ENCODE measurements at regions not wholly inside any gene's neighbourhood (a gene's known extent, or its start where the extent isn't known, plus 50 kb on each side); places are given as distances from the start of the nearest gene placed in this dataset.

DNA sequence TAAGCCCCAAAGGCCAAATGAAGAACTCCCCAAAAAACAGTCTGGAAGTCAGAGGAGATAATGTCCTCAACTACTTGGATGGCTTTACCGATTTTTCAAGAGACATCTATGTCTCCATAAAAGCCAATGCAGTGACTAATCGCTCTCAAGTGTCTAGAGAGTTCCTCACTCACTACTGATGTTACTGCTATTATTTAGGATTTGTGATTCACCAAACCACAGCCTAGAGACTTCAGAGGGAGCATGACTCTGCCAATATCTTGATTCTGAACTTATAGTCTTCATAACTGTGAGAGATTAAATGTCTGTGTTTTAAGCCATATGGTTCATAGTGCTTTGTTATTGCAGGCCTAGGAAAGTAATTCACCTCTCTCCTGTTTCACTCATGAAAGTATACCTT is 160.2 kb downstream of the IPMK start:
- H3K27ac ChIP-seq (ENCODE audit: low read depth, low read length): no peak overlapping the region
- CTCF ChIA-PET: no interaction called here
- peaks cover 8% of the 10 kb centered on the region; the same call in 1 of the 2 replicates for H3K9me3 ChIP-seq (ENCODE audit: control insufficient read depth, insufficient read depth, low read length)
- TF ChIP-seq, protein P1, sequence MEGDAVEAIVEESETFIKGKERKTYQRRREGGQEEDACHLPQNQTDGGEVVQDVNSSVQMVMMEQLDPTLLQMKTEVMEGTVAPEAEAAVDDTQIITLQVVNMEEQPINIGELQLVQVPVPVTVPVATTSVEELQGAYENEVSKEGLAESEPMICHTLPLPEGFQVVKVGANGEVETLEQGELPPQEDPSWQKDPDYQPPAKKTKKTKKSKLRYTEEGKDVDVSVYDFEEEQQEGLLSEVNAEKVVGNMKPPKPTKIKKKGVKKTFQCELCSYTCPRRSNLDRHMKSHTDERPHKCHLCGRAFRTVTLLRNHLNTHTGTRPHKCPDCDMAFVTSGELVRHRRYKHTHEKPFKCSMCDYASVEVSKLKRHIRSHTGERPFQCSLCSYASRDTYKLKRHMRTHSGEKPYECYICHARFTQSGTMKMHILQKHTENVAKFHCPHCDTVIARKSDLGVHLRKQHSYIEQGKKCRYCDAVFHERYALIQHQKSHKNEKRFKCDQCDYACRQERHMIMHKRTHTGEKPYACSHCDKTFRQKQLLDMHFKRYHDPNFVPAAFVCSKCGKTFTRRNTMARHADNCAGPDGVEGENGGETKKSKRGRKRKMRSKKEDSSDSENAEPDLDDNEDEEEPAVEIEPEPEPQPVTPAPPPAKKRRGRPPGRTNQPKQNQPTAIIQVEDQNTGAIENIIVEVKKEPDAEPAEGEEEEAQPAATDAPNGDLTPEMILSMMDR (IDR thresholded peaks at IDR 0.05; ENCODE audit: low read depth, low read length): no peak
- POLR2A ChIA-PET: no interaction called here
- no peak overlapping the region for H3K4me3 ChIP-seq (ENCODE audit: low read depth, low read length)
- H3K27me3 ChIP-seq (ENCODE audit: control insufficient read depth, insufficient read depth, low read length): no peaks in the 10 kb centered on the region
- DNase-seq (ENCODE audit: low read depth, low spot score): no peak

DNA sequence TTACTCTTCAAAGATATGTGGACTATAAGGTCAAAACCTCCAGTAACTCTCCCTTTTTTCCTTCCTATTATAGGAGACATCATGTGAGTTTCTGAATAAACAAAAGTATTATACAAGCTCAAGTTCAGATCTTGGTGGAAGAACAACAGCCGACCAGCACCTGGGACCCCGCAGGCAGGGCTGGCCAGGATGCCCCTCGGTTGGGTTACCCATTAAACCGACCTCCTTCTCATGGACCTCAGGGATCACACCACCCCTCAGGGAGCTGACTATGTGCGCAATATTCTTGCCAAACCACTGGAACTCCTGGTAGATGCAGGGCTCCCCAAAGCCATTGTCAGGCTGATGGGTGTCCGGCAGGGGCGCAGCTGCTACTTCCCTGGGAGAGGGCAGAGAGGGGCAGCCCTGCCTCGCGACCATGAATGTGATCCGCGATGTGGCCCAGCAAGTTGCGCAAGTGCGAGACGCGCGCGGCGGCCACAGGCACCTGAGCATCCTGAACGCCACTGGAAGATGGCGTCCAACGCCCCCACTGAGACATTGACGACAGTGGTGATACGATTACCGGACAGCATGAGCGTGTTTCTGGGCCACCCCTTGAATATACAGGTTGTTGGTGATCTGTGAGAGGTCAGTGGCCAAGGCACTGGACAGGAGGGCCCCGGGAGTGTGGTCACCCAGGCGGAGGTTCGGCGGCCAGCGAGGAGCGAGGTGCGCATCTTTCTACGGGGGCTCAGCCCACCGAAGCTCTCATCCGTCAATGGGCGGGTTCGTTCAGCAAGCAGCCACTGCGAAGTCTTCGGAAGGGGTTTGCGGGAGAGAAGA is 161.3 kb downstream of the IPMK start:
- ChIA-PET CTCF (no interaction called here), POLR2A (no interaction called here)
- Histone ChIP-seq H3K4me3 (ENCODE audit: low read depth, low read length) (no peak overlapping the region), H3K9me3 (ENCODE audit: control insufficient read depth, insufficient read depth, low read length) (peaks cover 8% of the 10 kb centered on the region; the same call in 1 of the 2 replicates), H3K27ac (ENCODE audit: low read depth, low read length) (no peak overlapping the region), H3K27me3 (ENCODE audit: control insufficient read depth, insufficient read depth, low read length) (no peaks in the 10 kb centered on the region)
- DNase-seq (ENCODE audit: low read depth, low spot score): no peak
- TF ChIP-seq, protein P1 (IDR thresholded peaks at IDR 0.05; ENCODE audit: low read depth, low read length): no peak

DNA sequence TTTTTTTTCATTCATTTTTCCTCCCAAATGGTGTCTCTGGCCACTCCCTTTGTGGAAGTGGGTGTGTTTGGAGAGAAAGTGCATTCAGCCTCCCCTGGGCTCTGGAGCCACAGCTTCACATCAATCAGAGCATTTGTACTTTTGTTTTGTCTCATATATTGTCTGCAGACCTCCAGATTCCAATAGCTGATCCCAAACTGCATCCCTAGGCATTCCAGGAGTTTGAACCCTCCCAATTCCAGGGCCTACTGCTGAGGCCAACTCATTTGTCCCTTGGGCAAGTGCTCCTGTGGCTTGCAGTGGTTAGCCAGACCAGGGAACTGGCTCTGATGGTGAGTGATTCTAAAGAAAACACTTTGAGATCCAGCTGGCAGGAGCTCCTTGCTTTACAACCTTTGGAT is 163.3 kb downstream of the IPMK start:
- no peak for DNase-seq (ENCODE audit: low read depth, low spot score)
- peaks cover 8% of the 10 kb centered on the region; the same call in 1 of the 2 replicates for H3K9me3 ChIP-seq (ENCODE audit: control insufficient read depth, insufficient read depth, low read length)
- TF ChIP-seq, protein P1 (IDR thresholded peaks at IDR 0.05; ENCODE audit: low read depth, low read length): no peak
- H3K4me3 ChIP-seq (ENCODE audit: low read depth, low read length): no peak overlapping the region
- no peaks in the 10 kb centered on the region for H3K27me3 ChIP-seq (ENCODE audit: control insufficient read depth, insufficient read depth, low read length)
- CTCF ChIA-PET: no interaction called here
- POLR2A ChIA-PET: no interaction called here
- no peak overlapping the region for H3K27ac ChIP-seq (ENCODE audit: low read depth, low read length)

DNA sequence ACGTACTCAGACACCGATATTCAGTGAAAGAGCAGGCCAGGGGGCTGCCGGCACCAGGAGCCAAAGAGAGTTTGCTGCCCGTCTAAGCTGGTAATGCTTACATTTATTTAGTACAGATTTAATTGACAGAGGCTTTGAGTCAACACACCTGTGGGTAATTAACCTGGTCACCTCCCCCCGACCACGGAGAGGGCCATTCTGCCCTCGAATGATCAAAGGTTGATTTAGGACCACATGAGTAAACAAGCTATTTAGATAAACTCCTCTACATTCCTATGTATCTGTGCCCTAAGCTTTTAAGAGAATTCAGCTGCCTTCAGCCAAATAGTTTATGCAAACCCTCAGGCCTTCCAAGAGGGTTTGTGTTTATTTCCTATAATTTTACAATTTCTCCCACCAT is 164.8 kb downstream of the IPMK start:
- DNase-seq (ENCODE audit: low read depth, low spot score): no peak
- H3K9me3 ChIP-seq (ENCODE audit: control insufficient read depth, insufficient read depth, low read length): peaks cover 8% of the 10 kb centered on the region; the same call in 1 of the 2 replicates
- no peak overlapping the region for H3K4me3 ChIP-seq (ENCODE audit: low read depth, low read length)
- CTCF ChIA-PET: no interaction called here
- TF ChIP-seq, protein P1 (IDR thresholded peaks at IDR 0.05; ENCODE audit: low read depth, low read length): no peak
- H3K27me3 ChIP-seq (ENCODE audit: control insufficient read depth, insufficient read depth, low read length): no peaks in the 10 kb centered on the region
- H3K27ac ChIP-seq (ENCODE audit: low read depth, low read length): no peak overlapping the region
- POLR2A ChIA-PET: no interaction called here

DNA sequence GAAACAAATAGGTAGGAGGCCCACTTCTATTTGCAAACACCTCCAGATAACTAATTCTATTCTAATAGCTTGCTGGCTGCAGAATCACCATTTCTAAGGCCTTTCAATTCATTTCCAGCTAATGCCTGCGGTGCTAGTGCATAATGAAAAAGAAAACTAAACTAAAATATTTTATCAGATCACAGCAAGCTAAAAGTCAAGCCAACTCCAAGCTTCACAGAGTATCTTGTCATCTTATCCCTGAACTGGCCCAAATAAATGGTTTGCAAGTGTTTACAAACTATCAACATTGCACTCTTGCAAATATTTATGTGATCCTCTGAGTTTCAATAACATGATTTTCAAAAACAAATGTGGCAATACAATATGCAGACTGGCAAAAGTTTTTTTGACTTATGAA is 166.0 kb downstream of the IPMK start:
- POLR2A ChIA-PET: no interaction called here
- TF ChIP-seq, protein P1 (IDR thresholded peaks at IDR 0.05; ENCODE audit: low read depth, low read length): no peak
- no peak overlapping the region for H3K4me3 ChIP-seq (ENCODE audit: low read depth, low read length)
- DNase-seq (ENCODE audit: low read depth, low spot score): no peak
- H3K9me3 ChIP-seq (ENCODE audit: control insufficient read depth, insufficient read depth, low read length): peaks cover 5% of the 10 kb centered on the region; the same call in 1 of the 2 replicates
- CTCF ChIA-PET: interaction anchor here (0.6 kb wide), 1 partner anchor 9 kb away, joined by 4 read pairs; no protein-coding TSS in a partner anchor
- no peak overlapping the region for H3K27ac ChIP-seq (ENCODE audit: low read depth, low read length)
- H3K27me3 ChIP-seq (ENCODE audit: control insufficient read depth, insufficient read depth, low read length): no peaks in the 10 kb centered on the region

Data from AG04450 (cell line).